Germinal center (tissue), 1 donor: ENCODE measurements at regions not wholly inside any gene's neighbourhood (a gene's known extent, or its start where the extent isn't known, plus 50 kb on each side); places are given as distances from the start of the nearest gene placed in this dataset.
"Not testable (repeated sequence)": the region's sequence is repeated elsewhere in the genome, so short reads cannot be mapped to it uniquely, and the experiment has no call there.

ENCODE experiments used
- DNase-seq: peaks from one replicate; pipeline ENCODE4 v3.0.0; 2012; ENCODE audit warnings: mixed read lengths, low spot score

DNA sequence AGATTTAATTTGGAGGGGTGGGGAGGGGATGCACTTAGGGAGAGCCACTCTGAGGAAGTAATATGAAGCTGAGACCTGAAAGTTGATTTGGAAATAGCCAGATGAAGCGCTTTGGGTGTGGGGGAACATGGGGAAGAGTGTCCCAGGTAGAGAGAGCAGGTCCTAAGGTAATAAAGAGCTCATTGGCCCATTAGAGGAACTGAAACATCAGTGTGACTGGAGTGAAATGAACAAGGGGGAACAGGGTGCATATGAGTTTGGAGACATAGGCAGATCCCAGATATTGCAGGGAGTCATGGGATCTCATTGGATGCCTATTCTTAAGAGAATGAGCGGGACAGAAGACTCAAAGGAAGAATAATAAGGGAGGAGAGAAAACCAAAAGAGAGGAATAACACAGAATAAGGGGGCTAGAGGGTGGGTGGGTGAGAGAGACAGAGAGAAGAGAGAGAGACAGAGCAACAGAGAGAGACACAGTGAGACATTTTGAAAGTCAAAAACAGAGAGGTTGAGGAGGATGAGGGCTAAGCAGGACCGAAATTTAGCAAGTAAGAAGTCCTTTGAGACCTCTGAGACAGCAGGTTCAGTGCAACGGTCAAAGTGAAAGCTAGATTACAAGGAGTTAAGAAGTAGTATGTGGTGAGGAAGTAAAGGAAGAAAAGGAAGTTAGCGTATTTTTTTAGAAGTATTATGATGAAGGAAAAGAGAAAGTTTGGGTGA, 54.1 kb upstream of the NOTCH2NLA start:
- not testable (repeated sequence) for DNase-seq

DNA sequence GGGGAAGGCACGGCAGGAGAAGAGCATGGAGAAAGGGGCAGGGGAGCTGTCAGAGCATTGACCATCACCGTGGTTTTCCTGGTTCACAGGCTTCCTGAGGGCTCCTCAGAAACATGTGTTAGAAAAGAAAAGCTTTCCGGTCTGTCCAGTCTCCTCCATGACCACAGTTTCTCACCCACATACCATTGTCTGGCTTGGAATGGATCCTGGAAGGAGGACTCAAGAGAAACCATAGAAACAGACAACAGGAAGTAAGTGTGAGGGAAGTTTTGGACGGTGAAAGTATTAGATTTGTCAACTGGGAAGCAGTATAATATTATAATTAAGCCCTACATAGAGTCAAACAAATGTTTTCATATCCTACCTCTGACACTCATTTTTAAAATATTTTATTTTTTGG, 52.7 kb upstream of the NOTCH2NLA start:
- DNase-seq: not testable (repeated sequence)

DNA sequence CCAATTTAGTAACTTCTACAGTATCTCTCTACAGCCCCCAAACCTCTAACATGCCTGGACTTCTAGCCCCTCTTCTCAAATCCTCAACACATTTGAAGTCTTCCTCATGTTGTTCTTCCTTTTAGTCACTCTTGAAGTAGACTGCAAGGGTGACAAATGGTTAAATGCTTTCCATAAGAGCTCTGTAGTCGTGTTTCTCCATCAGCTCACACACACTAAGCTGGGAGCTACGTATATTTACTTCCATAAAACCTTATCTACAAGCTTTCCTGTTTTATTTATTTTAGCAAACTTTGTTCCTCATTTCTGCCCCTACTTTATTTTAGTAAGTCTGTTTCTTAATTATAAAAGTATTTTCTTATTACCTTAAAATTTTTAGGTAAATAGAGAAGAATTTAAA, 49.9 kb upstream of the NOTCH2NLA start:
- not testable (repeated sequence) for DNase-seq
